K562 (cell line): ENCODE measurements at regions not wholly inside any gene's neighbourhood (a gene's known extent, or its start where the extent isn't known, plus 50 kb on each side); places are given as distances from the start of the nearest gene placed in this dataset.

Experiments used
- CTCF ChIP-seq, 3 experiments: IDR thresholded peaks in 2 of 3; conservative IDR thresholded peaks in 1 of 3; 2 replicates each; pipeline ENCODE4 v1.5.1; 2011 to 2012; ENCODE audit warnings: low read length in 3 of 3, mild to moderate bottlenecking in 3 of 3, control low read depth in 2 of 3, improper control_type of control experiment in 1 of 3, inconsistent platforms in 1 of 3, low read depth in 1 of 3, mixed read lengths in 1 of 3, moderate library complexity in 1 of 3; ENCODE audit not compliant: insufficient read depth in 2 of 3
- GABPB1 ChIP-seq: sonication (generic); formaldehyde crosslinking; IDR thresholded peaks from 2 replicates; pipeline ENCODE4 v1.8.0; 2022; ENCODE audit warnings: mild to moderate bottlenecking, missing genetic modification reagents
- MYC ChIP-seq, 2 experiments: fragments of 250-450 bp in 1 of 2; sonication (Bioruptor Pico) in 1 of 2; IDR thresholded peaks; 2 replicates each; pipeline versions ENCODE4 v1.5.1 to v1.6.1; 2012 to 2021; ENCODE audit warnings: low read depth in 2 of 2, borderline replicate concordance in 1 of 2, improper control_type of control experiment in 1 of 2, low read length in 1 of 2, mild to moderate bottlenecking in 1 of 2, moderate library complexity in 1 of 2
- NR3C1 ChIP-seq: sonication (generic); formaldehyde crosslinking; IDR thresholded peaks from 2 replicates; pipeline ENCODE4 v1.8.1; 2022; ENCODE audit warnings: missing genetic modification reagents
- POLR2AphosphoS5 ChIP-seq: IDR thresholded peaks from 2 replicates; pipeline ENCODE4 v1.6.1; 2011; ENCODE audit warnings: mild to moderate bottlenecking, low read depth, low read length, moderate library complexity; ENCODE audit not compliant: control insufficient read depth, insufficient read depth
- SMARCA4 ChIP-seq: fragments of 450-650 bp; IDR thresholded peaks from 2 replicates; pipeline ENCODE4 v1.6.1; 2016
- TF ChIP-seq, protein P1 (sequence below): sonication (generic); formaldehyde crosslinking; IDR thresholded peaks from 2 replicates; pipeline ENCODE4 v1.8.0; 2022; ENCODE audit warnings: mild to moderate bottlenecking, low read depth, missing genetic modification reagents

GRCh38 chr6:27161946-27162603 lies 85.4 kb upstream of the PRSS16 start:
- TF ChIP-seq CTCF (IDR thresholded peaks at IDR 0.05 in 2 of 3, conservative IDR thresholded peaks at IDR 0.05 in 1 of 3; ENCODE audit: insufficient read depth in 2 of 3, low read depth in 1 of 3, low read length in 3 of 3) (peak; percentile 23 to 87 (median 50); a peak in 5 of 6 replicates), POLR2AphosphoS5 (no peak), NR3C1 (CRISPR knock-in tag) (no peak), MYC (IDR thresholded peaks at IDR 0.05; ENCODE audit: low read depth, low read length) (peak; percentile 39; the same call in 1 of the 2 replicates), MYC (CRISPR knock-in tag; IDR thresholded peaks at IDR 0.05; ENCODE audit: borderline replicate concordance, low read depth) (no peak), GABPB1 (CRISPR knock-in tag) (no peak), SMARCA4 (peak; percentile 9; the same call in 1 of the 2 replicates)
- TF ChIP-seq, protein P1, sequence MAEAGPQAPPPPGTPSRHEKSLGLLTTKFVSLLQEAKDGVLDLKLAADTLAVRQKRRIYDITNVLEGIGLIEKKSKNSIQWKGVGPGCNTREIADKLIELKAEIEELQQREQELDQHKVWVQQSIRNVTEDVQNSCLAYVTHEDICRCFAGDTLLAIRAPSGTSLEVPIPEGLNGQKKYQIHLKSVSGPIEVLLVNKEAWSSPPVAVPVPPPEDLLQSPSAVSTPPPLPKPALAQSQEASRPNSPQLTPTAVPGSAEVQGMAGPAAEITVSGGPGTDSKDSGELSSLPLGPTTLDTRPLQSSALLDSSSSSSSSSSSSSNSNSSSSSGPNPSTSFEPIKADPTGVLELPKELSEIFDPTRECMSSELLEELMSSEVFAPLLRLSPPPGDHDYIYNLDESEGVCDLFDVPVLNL (CRISPR knock-in tag): no peak
